ENCODE measurements at regions not wholly inside any gene's neighbourhood (a gene's known extent, or its start where the extent isn't known, plus 50 kb on each side); places are given as distances from the start of the nearest gene placed in this dataset.

GRCh38 chr4:3689576-3690550 is 76.3 kb upstream of the ADRA2C start:
- H3K36me3 ChIP-seq: no peaks in the 10 kb centered on the region
- 67 to 78% methylated on average over 40 to 41 of the region's 41 CpGs for WGBS, 2 donors
- no peaks in the 10 kb centered on the region for H3K4me1 ChIP-seq
- intact Hi-C loops (cut with DNase I): no loop called here
- peak in 2 of 6 donors; percentile 47 to 54 for DNase-seq
- H3K27ac ChIP-seq: no peak overlapping the region
- no peaks in the 10 kb centered on the region for H3K9me3 ChIP-seq
- ATAC-seq: no peak
- no peak overlapping the region for H3K4me3 ChIP-seq
- no peak for FAIRE-seq
- H3K27me3 ChIP-seq: no peaks in the 10 kb centered on the region
- no peak for TF ChIP-seq CTCF (IDR thresholded peaks at IDR 0.05)

- Histone ChIP-seq H3K36me3 (no peaks in the 10 kb centered on the region), H3K4me1 (no peaks in the 10 kb centered on the region), H3K4me3 (no peak overlapping the region), H3K27ac (no peak overlapping the region), H3K9me3 (no peaks in the 10 kb centered on the region), H3K27me3 (no peaks in the 10 kb centered on the region)
- DNase-seq (peak in 2 of 6 donors; percentile 28 to 37), FAIRE-seq (no peak), ATAC-seq (no peak)
- intact Hi-C loops (cut with DNase I): no loop called here
- 69 to 72% methylated on average over 21 of the region's 21 CpGs for WGBS, 2 donors
- no peak for TF ChIP-seq CTCF (IDR thresholded peaks at IDR 0.05)
Observed at GRCh38 chr4:3689006-3689405, 77.2 kb upstream of the ADRA2C start.

GRCh38 chr4:3688018-3688998 is 77.9 kb upstream of the ADRA2C start:
- Histone ChIP-seq H3K36me3 (no peaks in the 10 kb centered on the region), H3K4me1 (no peaks in the 10 kb centered on the region), H3K27me3 (no peaks in the 10 kb centered on the region), H3K4me3 (no peak overlapping the region), H3K9me3 (no peaks in the 10 kb centered on the region), H3K27ac (no peak overlapping the region)
- intact Hi-C loops (cut with DNase I): no loop called here
- no peak for TF ChIP-seq CTCF (IDR thresholded peaks at IDR 0.05)
- DNase-seq: peak in 2 of 6 donors; percentile 33 to 39
- 76 to 79% methylated on average over 23 to 24 of the region's 24 CpGs for WGBS, 2 donors
- no peak for ATAC-seq
- FAIRE-seq: no peak

GRCh38 chr4:3687538-3687937 is 78.6 kb upstream of the ADRA2C start:
- WGBS, 2 donors: 83 to 88% methylated on average over 13 of the region's 13 CpGs
- no peak for ATAC-seq
- no peak for FAIRE-seq

More at GRCh38 chr4:3687538-3687937, 78.6 kb upstream of the ADRA2C start:
- H3K4me3 ChIP-seq: no peak overlapping the region
- no peak overlapping the region for H3K27ac ChIP-seq
- peak in 2 of 6 donors; percentile 31 to 41 for DNase-seq
- H3K4me1 ChIP-seq: no peaks in the 10 kb centered on the region
- no peak for TF ChIP-seq CTCF (IDR thresholded peaks at IDR 0.05)
- intact Hi-C loops (cut with DNase I): no loop called here
- no peaks in the 10 kb centered on the region for H3K36me3 ChIP-seq
- no peaks in the 10 kb centered on the region for H3K9me3 ChIP-seq
- no peaks in the 10 kb centered on the region for H3K27me3 ChIP-seq

Data from pancreas (tissue), 10 donors.